Activated T-cell treated with anti-CD3 and anti-CD28 coated beads, Interleukin-2, amount 50 U/mL, for 24 hours (primary cell): ENCODE measurements at regions not wholly inside any gene's neighbourhood (a gene's known extent, or its start where the extent isn't known, plus 50 kb on each side); places are given as distances from the start of the nearest gene placed in this dataset.

Source experiments
- DNase-seq: peaks from one replicate; pipeline ENCODE4 v3.0.0-alpha.2; 2020
- H3K27ac Mint-ChIP-seq: 2 replicates; pipeline ENCODE4 v1.8.0; 2020; ENCODE audit warnings: mild to moderate bottlenecking, mixed read lengths
- H3K27me3 Mint-ChIP-seq: 2 replicates; pipeline ENCODE4 v1.8.0; 2020; ENCODE audit warnings: mixed read lengths
- H3K36me3 Mint-ChIP-seq: 2 replicates; pipeline ENCODE4 v1.8.0; 2020; ENCODE audit warnings: low read depth, mixed read lengths
- H3K4me1 Mint-ChIP-seq: 2 replicates; pipeline ENCODE4 v1.8.0; 2020; ENCODE audit warnings: low read depth, mixed read lengths
- H3K4me3 Mint-ChIP-seq: 2 replicates; pipeline ENCODE4 v1.8.0; 2020; ENCODE audit warnings: mild to moderate bottlenecking, moderate library complexity, mixed read lengths
- H3K9me3 Mint-ChIP-seq: 2 replicates; pipeline ENCODE4 v1.8.0; 2020; ENCODE audit warnings: mixed read lengths

GRCh38 chr2:144615866-144616565, 96.1 kb upstream of the ZEB2 start:
- peaks cover 10% of the 10 kb centered on the region for H3K4me1 Mint-ChIP-seq
- no peak overlapping the region for H3K27ac Mint-ChIP-seq
- peaks cover 11% of the 10 kb centered on the region for H3K27me3 Mint-ChIP-seq
- H3K4me3 Mint-ChIP-seq = no peak overlapping the region
- no peaks in the 10 kb centered on the region for H3K36me3 Mint-ChIP-seq
- H3K9me3 Mint-ChIP-seq = peaks cover 4% of the 10 kb centered on the region
- DNase-seq = no peak

DNA sequence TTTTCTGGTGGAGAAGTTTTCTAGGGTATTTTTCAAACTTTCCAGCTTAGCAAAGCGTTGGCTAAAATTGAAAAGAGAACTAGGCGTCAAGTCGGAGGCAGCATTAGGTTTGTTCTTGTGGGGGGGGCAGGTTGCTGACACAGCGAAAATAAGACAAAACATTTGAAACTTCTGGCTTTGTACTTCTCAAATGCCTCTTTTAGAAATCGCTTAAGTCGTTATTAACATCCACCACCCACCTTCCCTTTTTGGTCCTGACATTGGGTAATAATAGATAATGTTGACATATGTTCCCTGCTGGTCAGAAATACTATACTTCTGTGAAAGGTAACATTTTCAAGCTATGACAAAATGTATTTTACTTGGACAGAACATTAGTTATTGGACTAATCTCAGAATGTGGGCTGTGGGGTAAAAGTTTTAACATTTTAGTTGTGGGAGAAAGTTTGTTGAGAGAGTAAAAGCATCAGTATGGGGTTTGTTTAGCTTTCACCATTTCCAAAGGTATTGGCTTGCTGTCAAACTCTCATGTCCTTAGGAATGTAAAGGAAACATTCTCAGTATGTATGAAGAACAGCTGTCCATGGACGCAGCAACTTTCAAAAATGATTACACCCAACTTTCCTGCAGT, 88.1 kb upstream of the ZEB2 start:
- no peak for DNase-seq
- no peak overlapping the region for H3K27ac Mint-ChIP-seq

GRCh38 chr2:144607099-144607498, 87.2 kb upstream of the ZEB2 start:
- Mint-ChIP-seq H3K27me3 (peaks cover 5% of the 10 kb centered on the region), H3K36me3 (no peaks in the 10 kb centered on the region), H3K4me1 (peaks cover 7% of the 10 kb centered on the region), H3K9me3 (no peaks in the 10 kb centered on the region), H3K4me3 (no peak overlapping the region), H3K27ac (no peak overlapping the region)
- no peak for DNase-seq

More for the DNA sequence above, 88.1 kb upstream of the ZEB2 start:
- H3K4me3 Mint-ChIP-seq = no peak overlapping the region
- no peaks in the 10 kb centered on the region for H3K9me3 Mint-ChIP-seq
- peaks cover 10% of the 10 kb centered on the region for H3K27me3 Mint-ChIP-seq
- H3K4me1 Mint-ChIP-seq = peaks cover 7% of the 10 kb centered on the region
- H3K36me3 Mint-ChIP-seq = no peaks in the 10 kb centered on the region

DNA sequence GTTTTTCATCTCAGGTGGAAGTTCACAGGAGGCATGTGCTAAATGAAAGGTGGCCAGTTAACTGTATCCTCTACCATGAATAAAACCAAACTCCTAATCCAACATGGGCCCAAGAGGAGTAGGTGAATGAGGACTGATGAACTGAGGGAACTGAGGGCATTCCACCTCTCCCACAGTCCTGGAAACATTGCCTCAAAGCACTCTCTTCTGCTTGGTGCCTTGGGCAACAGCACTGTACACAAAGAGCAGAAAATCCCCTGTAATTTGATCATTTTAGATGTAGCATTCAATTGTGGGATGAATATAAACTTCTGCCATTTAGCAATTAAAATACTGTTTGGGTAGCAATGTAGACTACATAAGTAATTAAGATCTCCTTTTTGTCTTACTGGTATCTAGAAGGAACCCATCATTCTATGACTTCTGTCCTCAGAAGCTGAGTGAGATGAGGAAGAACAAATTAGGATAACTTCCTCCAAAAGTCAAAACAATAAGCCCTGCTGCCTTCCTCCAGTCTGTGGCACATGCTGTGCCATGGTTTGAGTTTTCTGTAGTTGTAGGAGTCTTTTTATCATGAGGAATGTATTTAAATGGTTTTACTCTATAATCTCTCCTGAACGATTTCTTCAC, 86.7 kb upstream of the ZEB2 start:
- no peaks in the 10 kb centered on the region for H3K36me3 Mint-ChIP-seq
- DNase-seq = no peak
- H3K4me3 Mint-ChIP-seq = no peak overlapping the region
- peaks cover 7% of the 10 kb centered on the region for H3K4me1 Mint-ChIP-seq
- no peaks in the 10 kb centered on the region for H3K9me3 Mint-ChIP-seq
- no peak overlapping the region for H3K27ac Mint-ChIP-seq
- peaks cover 5% of the 10 kb centered on the region for H3K27me3 Mint-ChIP-seq

DNA sequence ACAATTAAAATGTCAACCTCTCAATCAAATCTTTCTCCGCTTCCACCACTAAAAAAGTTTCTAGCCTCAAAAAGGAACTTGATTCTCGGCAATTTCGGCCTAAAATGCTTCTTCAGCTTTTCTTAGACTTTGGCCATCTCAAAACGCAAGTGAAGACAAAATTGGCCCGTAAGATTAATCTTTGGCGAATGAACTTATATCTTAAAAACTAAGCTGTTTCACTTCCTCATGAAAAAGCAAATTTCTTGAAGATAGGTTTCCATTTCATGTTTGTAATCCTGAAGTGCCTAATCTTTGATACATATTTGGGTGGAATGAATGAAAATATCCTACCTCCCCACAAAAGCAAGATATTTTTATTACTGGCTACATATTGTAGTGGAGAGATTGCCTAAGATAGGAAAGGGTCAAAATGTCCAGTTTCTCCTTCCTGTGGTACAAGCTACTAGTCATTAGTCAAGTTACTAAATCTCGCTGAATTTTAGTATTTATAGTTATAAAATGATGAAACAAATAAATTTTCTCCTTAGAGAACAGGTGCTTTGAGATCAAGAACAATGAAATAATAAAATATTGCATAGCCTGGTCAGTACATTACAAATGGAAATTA, 85.4 kb upstream of the ZEB2 start:
- Mint-ChIP-seq H3K4me3 (no peak overlapping the region), H3K36me3 (no peaks in the 10 kb centered on the region), H3K4me1 (peaks cover 7% of the 10 kb centered on the region), H3K9me3 (no peaks in the 10 kb centered on the region), H3K27me3 (peaks cover 2% of the 10 kb centered on the region), H3K27ac (no peak overlapping the region)
- DNase-seq = no peak

- Mint-ChIP-seq H3K4me1 (peaks cover 7% of the 10 kb centered on the region), H3K27me3 (peaks cover 6% of the 10 kb centered on the region), H3K4me3 (no peak overlapping the region), H3K9me3 (no peaks in the 10 kb centered on the region), H3K36me3 (no peaks in the 10 kb centered on the region), H3K27ac (no peak overlapping the region)
- no peak for DNase-seq
These were observed 83.4 kb upstream of the ZEB2 start for GRCh38 chr2:144603334-144603733.

GRCh38 chr2:144598906-144599305, 79.0 kb upstream of the ZEB2 start:
- Mint-ChIP-seq H3K27me3 (peaks cover 20% of the 10 kb centered on the region), H3K4me1 (peaks cover 6% of the 10 kb centered on the region), H3K27ac (no peak overlapping the region), H3K9me3 (no peaks in the 10 kb centered on the region), H3K4me3 (no peak overlapping the region), H3K36me3 (no peaks in the 10 kb centered on the region)
- DNase-seq = no peak

- no peak overlapping the region for H3K4me3 Mint-ChIP-seq
- no peak overlapping the region for H3K27ac Mint-ChIP-seq
- DNase-seq = no peak
- H3K9me3 Mint-ChIP-seq = no peaks in the 10 kb centered on the region
- H3K36me3 Mint-ChIP-seq = no peaks in the 10 kb centered on the region
- peaks cover 22% of the 10 kb centered on the region for H3K27me3 Mint-ChIP-seq
- H3K4me1 Mint-ChIP-seq = peaks cover 6% of the 10 kb centered on the region
These were observed 78.1 kb upstream of the ZEB2 start for GRCh38 chr2:144597894-144598593.

DNA sequence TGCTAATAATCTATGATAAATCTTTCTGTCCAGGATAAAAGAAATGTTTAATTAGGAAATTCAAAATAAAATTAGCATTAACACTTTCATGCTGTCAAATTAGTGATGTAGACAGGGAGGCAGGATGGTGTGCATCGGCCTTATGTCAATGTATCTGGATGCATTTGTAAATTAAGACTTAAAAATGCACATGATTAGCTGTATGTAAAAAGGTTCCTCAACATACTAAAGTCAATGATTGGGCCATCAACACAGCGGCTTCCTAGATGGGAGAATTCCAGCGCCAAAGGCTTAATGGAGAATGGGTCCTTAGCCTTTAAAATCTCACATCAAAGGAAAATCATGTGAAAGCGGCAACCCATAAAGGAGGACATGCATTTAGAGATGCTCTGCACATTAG, 77.5 kb upstream of the ZEB2 start:
- peaks cover 6% of the 10 kb centered on the region for H3K4me1 Mint-ChIP-seq
- no peaks in the 10 kb centered on the region for H3K9me3 Mint-ChIP-seq
- H3K27me3 Mint-ChIP-seq = peaks cover 22% of the 10 kb centered on the region
- H3K36me3 Mint-ChIP-seq = no peaks in the 10 kb centered on the region
- DNase-seq = no peak
- no peak overlapping the region for H3K27ac Mint-ChIP-seq
- H3K4me3 Mint-ChIP-seq = no peak overlapping the region

GRCh38 chr2:144596073-144596871, 76.4 kb upstream of the ZEB2 start:
- Mint-ChIP-seq H3K9me3 (no peaks in the 10 kb centered on the region), H3K4me3 (no peak overlapping the region), H3K4me1 (peaks cover 6% of the 10 kb centered on the region), H3K27ac (no peak overlapping the region), H3K36me3 (no peaks in the 10 kb centered on the region), H3K27me3 (peaks cover 22% of the 10 kb centered on the region)
- no peak for DNase-seq

- H3K4me3 Mint-ChIP-seq = no peak overlapping the region
- H3K27ac Mint-ChIP-seq = no peak overlapping the region
- H3K9me3 Mint-ChIP-seq = no peaks in the 10 kb centered on the region
- peaks cover 6% of the 10 kb centered on the region for H3K4me1 Mint-ChIP-seq
- no peaks in the 10 kb centered on the region for H3K36me3 Mint-ChIP-seq
- DNase-seq = no peak
- peaks cover 22% of the 10 kb centered on the region for H3K27me3 Mint-ChIP-seq
These were observed 75.8 kb upstream of the ZEB2 start for GRCh38 chr2:144595686-144596072.

GRCh38 chr2:144595279-144595678, 75.4 kb upstream of the ZEB2 start:
- peaks cover 6% of the 10 kb centered on the region for H3K4me1 Mint-ChIP-seq
- peaks cover 22% of the 10 kb centered on the region for H3K27me3 Mint-ChIP-seq
- H3K4me3 Mint-ChIP-seq = no peak overlapping the region
- H3K9me3 Mint-ChIP-seq = no peaks in the 10 kb centered on the region
- H3K27ac Mint-ChIP-seq = no peak overlapping the region
- DNase-seq = no peak
- no peaks in the 10 kb centered on the region for H3K36me3 Mint-ChIP-seq

GRCh38 chr2:144593803-144594202, 73.9 kb upstream of the ZEB2 start:
- Mint-ChIP-seq H3K4me3 (no peak overlapping the region), H3K27ac (no peak overlapping the region), H3K27me3 (peaks cover 18% of the 10 kb centered on the region), H3K4me1 (peaks cover 6% of the 10 kb centered on the region), H3K36me3 (no peaks in the 10 kb centered on the region), H3K9me3 (no peaks in the 10 kb centered on the region)
- no peak for DNase-seq
